ENCODE measurements at regions not wholly inside any gene's neighbourhood (a gene's known extent, or its start where the extent isn't known, plus 50 kb on each side); places are given as distances from the start of the nearest gene placed in this dataset.

DNA sequence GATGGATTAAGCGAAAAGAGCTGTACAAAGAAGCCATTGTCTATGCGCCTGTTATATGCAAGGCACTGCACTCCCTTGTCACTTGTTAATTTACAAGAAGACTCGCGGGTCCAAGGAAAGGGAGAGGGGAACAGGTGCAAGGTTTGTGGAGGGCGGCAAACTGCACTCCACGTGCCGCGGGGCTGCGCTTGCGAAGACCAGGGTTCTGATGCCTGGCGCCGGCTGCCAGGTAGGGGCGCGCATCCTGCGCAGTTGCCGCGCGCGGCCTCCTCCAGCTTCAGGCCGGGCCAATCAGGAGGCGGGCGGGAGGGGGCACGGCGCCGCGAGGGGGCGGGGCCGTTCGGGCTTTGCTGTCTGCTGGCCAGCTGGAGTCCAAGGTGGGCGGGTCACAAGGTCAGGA is 140.6 kb upstream of the PALS2 start:
- TF ChIP-seq CTCF (optimal IDR thresholded peaks at IDR 0.05 in 1 of 3, IDR thresholded peaks at IDR 0.05 in 1 of 3, conservative IDR thresholded peaks at IDR 0.05 in 1 of 3; ENCODE audit: extremely low read depth in 1 of 3, insufficient read depth in 2 of 3, low read length in 3 of 3), result no peak
- no peak for TF ChIP-seq EZH2 (IDR thresholded peaks at IDR 0.05; ENCODE audit: low read length)

Measured in keratinocyte (primary cell).